Brain microvascular endothelial cell (primary cell): ENCODE measurements at regions not wholly inside any gene's neighbourhood (a gene's known extent, or its start where the extent isn't known, plus 50 kb on each side); places are given as distances from the start of the nearest gene placed in this dataset.

ENCODE experiments used
- DNase-seq: peaks from one replicate; pipeline ENCODE4 v3.0.0-alpha.2; 2020
- H3K27ac ChIP-seq: fragments of 250-450 bp; sonication (Bioruptor Pico); 2 replicates; pipeline ENCODE4 v1.5.1; 2020; ENCODE audit warnings: mild to moderate bottlenecking, moderate library complexity
- H3K27me3 ChIP-seq: fragments of 250-450 bp; sonication (Bioruptor Pico); replicated peaks from 2 replicates; pipeline ENCODE4 v1.5.1; 2020; ENCODE audit warnings: mild to moderate bottlenecking
- H3K36me3 ChIP-seq: fragments of 250-450 bp; sonication (Bioruptor Pico); replicated peaks from 2 replicates; pipeline ENCODE4 v1.5.1; 2020; ENCODE audit warnings: mild to moderate bottlenecking
- H3K4me3 ChIP-seq: 2 replicates; pipeline ENCODE4 v1.5.1; 2011; ENCODE audit warnings: low read depth, mild to moderate bottlenecking, control low read depth, low read length, moderate library complexity
- in situ Hi-C: cut with HindIII; loops from 2 replicates; pipeline ENCODE4 v1.10.0; 2017; ENCODE audit warnings: low sequenced_read_pairs, low pct_ligation_motif_present
- TF ChIP-seq, protein P1 (sequence below): IDR thresholded peaks from 2 replicates; pipeline ENCODE4 v1.5.1; 2011; ENCODE audit warnings: low read depth, mild to moderate bottlenecking, moderate library complexity, low read length, control low read depth, inconsistent platforms; ENCODE audit errors: missing control alignments

DNA sequence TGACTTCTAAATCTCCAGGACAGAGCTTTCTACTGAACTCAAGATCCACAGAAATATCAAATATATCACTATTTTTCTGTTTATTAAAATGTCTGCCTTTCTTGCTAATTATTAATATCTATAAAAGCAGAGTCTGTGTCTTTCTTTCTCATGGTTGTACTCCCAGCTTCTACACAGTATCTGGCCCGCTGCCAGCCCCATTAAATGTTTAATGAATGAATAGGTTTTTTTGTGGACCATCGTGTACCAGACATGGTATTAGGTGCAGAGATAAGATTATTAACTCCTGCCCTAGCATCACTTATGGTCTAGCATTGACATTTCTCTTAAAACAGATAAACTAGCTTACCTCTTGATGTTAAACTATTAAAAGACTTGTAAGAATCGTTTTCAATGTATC is 111.4 kb upstream of the RBMS3 start:
- DNase-seq: no peak
- H3K36me3 ChIP-seq: no peaks in the 10 kb centered on the region
- TF ChIP-seq, protein P1, sequence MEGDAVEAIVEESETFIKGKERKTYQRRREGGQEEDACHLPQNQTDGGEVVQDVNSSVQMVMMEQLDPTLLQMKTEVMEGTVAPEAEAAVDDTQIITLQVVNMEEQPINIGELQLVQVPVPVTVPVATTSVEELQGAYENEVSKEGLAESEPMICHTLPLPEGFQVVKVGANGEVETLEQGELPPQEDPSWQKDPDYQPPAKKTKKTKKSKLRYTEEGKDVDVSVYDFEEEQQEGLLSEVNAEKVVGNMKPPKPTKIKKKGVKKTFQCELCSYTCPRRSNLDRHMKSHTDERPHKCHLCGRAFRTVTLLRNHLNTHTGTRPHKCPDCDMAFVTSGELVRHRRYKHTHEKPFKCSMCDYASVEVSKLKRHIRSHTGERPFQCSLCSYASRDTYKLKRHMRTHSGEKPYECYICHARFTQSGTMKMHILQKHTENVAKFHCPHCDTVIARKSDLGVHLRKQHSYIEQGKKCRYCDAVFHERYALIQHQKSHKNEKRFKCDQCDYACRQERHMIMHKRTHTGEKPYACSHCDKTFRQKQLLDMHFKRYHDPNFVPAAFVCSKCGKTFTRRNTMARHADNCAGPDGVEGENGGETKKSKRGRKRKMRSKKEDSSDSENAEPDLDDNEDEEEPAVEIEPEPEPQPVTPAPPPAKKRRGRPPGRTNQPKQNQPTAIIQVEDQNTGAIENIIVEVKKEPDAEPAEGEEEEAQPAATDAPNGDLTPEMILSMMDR: no peak
- H3K27ac ChIP-seq: no peak overlapping the region
- in situ Hi-C loops: no loop called here
- no peak overlapping the region for H3K4me3 ChIP-seq
- H3K27me3 ChIP-seq: no peaks in the 10 kb centered on the region

DNA sequence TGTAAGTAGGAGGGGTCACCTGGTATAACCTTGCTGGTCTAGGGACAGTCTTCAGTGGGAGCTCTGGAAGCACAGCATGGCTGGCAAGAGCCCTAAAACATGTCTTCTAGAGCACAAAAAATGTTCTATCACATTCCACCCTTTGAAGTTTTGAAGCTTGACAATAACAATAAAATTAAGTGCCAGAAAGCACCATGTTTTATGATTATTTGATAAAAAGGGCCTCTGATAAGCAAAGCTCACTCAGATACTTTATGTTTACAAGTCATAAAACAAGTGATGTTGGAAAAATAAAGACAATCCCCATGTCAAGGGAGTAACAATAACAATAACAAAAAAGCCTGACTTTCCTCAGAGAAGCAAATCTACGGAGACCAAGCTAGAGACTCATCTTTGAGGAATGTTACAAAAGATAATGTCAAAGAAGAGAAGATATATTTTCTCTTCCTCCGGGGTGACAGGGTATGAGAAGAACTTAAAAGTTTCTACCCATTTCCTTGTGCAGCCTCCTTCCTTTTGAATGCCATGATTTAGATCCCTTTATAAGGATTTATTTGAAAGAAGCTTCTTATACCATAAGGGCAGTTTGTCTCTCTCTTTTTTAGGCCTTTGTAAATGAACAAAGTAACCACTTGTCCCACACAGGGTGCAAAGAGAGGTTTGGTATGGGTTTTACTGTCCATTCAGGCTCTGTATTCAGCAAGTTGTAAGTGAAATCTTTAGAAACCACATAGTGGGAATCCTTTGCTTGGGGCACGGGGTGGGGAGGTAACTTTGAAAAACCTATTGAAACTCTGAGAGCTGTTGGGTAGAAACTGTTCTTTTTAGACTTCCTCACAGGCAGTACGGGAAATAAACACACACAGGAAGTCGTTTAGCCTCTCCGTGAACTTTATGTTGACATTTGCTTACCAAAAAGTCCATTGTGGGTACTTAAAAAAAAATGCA is 109.6 kb upstream of the RBMS3 start:
- Histone ChIP-seq H3K27me3 (no peaks in the 10 kb centered on the region), H3K4me3 (no peak overlapping the region), H3K27ac (peak overlapping the region; percentile 86), H3K36me3 (no peaks in the 10 kb centered on the region)
- DNase-seq: peak; percentile 49
- TF ChIP-seq, protein P1: no peak
- in situ Hi-C loops: no loop called here

DNA sequence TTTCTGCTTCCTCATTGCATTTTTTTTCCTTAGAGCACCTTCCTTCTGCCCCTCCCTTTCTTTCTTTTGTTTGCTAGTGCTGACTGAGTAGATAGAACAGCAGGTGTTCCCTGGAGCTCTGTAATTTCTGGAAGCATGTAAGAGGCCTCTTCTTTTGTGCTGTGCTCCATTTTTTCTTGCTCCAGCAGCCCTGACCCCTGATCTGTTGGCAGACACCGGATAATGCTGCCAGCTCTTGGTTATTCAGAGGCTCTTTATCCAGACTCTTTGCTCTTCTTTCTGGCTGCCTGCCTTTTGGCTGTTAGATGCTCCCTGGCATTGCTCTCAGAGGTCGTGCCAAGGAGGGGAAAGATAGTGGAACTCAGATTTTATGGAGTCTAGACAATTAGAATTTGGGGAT is 104.4 kb upstream of the RBMS3 start:
- TF ChIP-seq, protein P1: no peak
- Histone ChIP-seq H3K36me3 (no peaks in the 10 kb centered on the region), H3K27ac (no peak overlapping the region), H3K4me3 (no peak overlapping the region), H3K27me3 (no peaks in the 10 kb centered on the region)
- in situ Hi-C loops: no loop called here
- DNase-seq: no peak

DNA sequence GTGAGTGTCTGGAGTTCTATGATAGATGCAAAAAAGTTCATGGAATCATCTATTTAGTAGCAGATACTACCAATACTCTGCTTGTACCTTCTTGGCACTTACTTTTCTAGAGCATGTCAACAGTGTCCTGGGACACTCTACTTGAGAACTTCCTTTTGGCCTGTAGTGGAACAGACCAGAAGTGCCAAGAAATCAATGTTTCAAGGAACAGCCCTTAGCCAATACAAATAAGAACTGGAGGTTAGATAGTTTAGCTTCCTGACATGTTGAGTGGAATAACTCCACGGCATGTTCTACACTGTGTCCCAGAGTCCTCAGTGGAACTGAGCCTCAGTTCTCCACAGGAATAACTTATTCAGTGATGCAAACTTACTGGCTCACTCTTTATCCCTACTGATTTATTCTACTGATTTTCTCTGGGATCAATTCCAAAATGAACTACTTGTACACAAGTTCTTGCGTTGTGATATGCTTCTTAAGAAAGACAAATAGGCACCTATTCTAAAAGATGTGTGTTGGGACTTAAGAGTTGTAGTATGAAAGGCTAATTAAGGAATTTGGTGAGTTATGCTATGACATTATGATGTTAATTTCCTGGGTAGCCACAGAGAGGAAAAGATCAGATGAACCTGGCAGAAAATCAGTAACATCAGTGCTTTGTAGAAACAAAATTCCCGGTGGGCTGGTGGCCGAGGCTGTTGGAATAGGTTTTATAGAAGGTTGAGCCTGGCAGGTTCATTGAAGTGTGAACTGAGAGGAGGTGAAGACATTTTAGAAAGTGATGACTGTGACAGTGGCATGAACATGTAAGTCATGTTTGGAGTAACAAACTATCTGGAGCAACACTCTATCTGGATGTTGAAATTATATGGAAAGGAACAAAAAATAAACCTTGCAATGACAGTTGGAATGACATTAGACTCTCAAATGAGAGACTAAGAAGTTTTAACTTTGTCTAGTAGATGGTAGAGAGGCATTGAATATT is 101.8 kb upstream of the RBMS3 start:
- no peak for DNase-seq
- Histone ChIP-seq H3K27me3 (no peaks in the 10 kb centered on the region), H3K27ac (no peak overlapping the region), H3K4me3 (no peak overlapping the region), H3K36me3 (no peaks in the 10 kb centered on the region)
- TF ChIP-seq, protein P1: no peak
- in situ Hi-C loops: no loop called here

DNA sequence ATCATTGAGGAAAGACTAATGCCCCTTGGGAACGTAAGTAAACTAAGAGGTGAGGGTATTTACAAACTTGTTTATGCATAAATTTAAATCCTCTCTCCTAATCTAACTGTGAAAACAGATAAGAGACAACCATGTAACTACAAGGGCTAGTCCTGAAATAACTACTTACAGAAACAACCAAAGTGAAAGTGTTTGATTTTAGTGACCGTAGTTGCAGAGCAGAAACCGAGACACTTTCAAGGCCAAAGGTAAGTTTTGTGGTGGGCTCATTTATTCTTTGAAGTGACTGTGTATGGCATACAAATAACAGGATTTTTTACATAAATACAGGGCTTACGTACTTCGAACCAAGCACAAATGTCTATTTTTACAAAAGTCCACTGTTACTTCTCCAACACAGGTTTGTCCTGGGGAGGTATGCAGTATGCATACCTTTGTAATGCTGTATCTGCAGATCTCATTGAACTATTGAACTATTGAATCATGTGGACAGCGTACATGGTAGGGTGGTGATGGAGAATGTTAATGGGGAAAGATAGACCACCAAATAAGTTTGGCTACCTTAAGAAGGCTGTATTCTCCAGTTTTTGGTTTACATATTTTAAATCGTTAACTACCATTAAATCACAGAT is 99.6 kb upstream of the RBMS3 start:
- no peak for DNase-seq
- Histone ChIP-seq H3K36me3 (no peaks in the 10 kb centered on the region), H3K27ac (no peak overlapping the region), H3K4me3 (no peak overlapping the region), H3K27me3 (no peaks in the 10 kb centered on the region)
- TF ChIP-seq, protein P1: no peak
- in situ Hi-C loops: no loop called here
